Subcutaneous abdominal adipose tissue (tissue), 5 donors: ENCODE measurements at regions not wholly inside any gene's neighbourhood (a gene's known extent, or its start where the extent isn't known, plus 50 kb on each side); places are given as distances from the start of the nearest gene placed in this dataset.

Experiments
- H3K27ac ChIP-seq: one replicate; pipeline ENCODE4 v1.7.0; 2013; ENCODE audit warnings: low read depth, mild to moderate bottlenecking, inconsistent platforms, low read length, moderate library complexity
- H3K27me3 ChIP-seq, 5 donors: one replicate each; pipeline ENCODE4 v1.7.0; 2013; ENCODE audit warnings: low read length in 5 of 5, inconsistent platforms in 1 of 5; ENCODE audit not compliant: control insufficient read depth in 5 of 5, insufficient read depth in 4 of 5
- H3K36me3 ChIP-seq, 5 donors: one replicate each; pipeline ENCODE4 v1.7.0; 2013; ENCODE audit warnings: low read length in 5 of 5; ENCODE audit not compliant: control insufficient read depth in 5 of 5, insufficient read depth in 5 of 5
- H3K4me1 ChIP-seq, 5 donors: one replicate each; pipeline ENCODE4 v1.7.0; 2013; ENCODE audit warnings: low read length in 5 of 5, mild to moderate bottlenecking in 3 of 5, moderate library complexity in 1 of 5; ENCODE audit not compliant: control insufficient read depth in 5 of 5, insufficient read depth in 5 of 5
- H3K4me3 ChIP-seq, 5 donors: one replicate each; pipeline ENCODE4 v1.7.0; 2013; ENCODE audit warnings: low read length in 5 of 5, low read depth in 1 of 5
- H3K9ac ChIP-seq, 5 donors: one replicate each; pipeline ENCODE4 v1.7.0; 2013; ENCODE audit warnings: low read length in 5 of 5, mild to moderate bottlenecking in 4 of 5, moderate library complexity in 3 of 5
- H3K9me3 ChIP-seq, 5 donors: one replicate each; pipeline ENCODE4 v1.7.0; 2013; ENCODE audit warnings: low read length in 5 of 5; ENCODE audit not compliant: control insufficient read depth in 5 of 5
- donor health status: healthy.
- donor health status: healthy.
- donor health status: healthy.
- donor health status: healthy.
- donor health status: healthy.

GRCh38 chr6:88535306-88535705, 369.2 kb upstream of the CNR1 start:
- no peaks in the 10 kb centered on the region for H3K9me3 ChIP-seq
- no peak overlapping the region for H3K9ac ChIP-seq
- no peak overlapping the region for H3K27ac ChIP-seq
- no peaks in the 10 kb centered on the region for H3K4me1 ChIP-seq
- peaks cover 0 to 7% (median 4%) of the 10 kb centered on the region in 5 donors for H3K27me3 ChIP-seq
- H3K36me3 ChIP-seq: no peaks in the 10 kb centered on the region
- H3K4me3 ChIP-seq: no peak overlapping the region

GRCh38 chr6:88532241-88532860, 366.2 kb upstream of the CNR1 start:
- Histone ChIP-seq H3K9me3 (peaks cover 0 to under 1% (median 0%) of the 10 kb centered on the region in 5 donors), H3K36me3 (no peaks in the 10 kb centered on the region), H3K9ac (no peak overlapping the region), H3K27me3 (peaks cover 0 to 7% (median 0%) of the 10 kb centered on the region in 5 donors), H3K4me1 (no peaks in the 10 kb centered on the region), H3K27ac (no peak overlapping the region), H3K4me3 (no peak overlapping the region)

GRCh38 chr6:88529726-88530125, 363.6 kb upstream of the CNR1 start:
- Histone ChIP-seq H3K4me1 (no peaks in the 10 kb centered on the region), H3K27me3 (peaks cover 0 to 7% (median 0%) of the 10 kb centered on the region in 5 donors), H3K9ac (no peak overlapping the region), H3K36me3 (no peaks in the 10 kb centered on the region), H3K4me3 (no peak overlapping the region), H3K27ac (no peak overlapping the region), H3K9me3 (peaks cover 0 to 5% (median 0%) of the 10 kb centered on the region in 5 donors)

- Histone ChIP-seq H3K9ac (no peak overlapping the region), H3K27ac (no peak overlapping the region), H3K4me3 (no peak overlapping the region), H3K4me1 (no peaks in the 10 kb centered on the region), H3K9me3 (no peaks in the 10 kb centered on the region), H3K36me3 (no peaks in the 10 kb centered on the region), H3K27me3 (no peaks in the 10 kb centered on the region)
These were observed 354.3 kb upstream of the CNR1 start for GRCh38 chr6:88520445-88520844.

- Histone ChIP-seq H3K36me3 (no peaks in the 10 kb centered on the region), H3K9ac (no peak overlapping the region), H3K4me3 (no peak overlapping the region), H3K4me1 (no peaks in the 10 kb centered on the region), H3K27me3 (no peaks in the 10 kb centered on the region), H3K27ac (no peak overlapping the region), H3K9me3 (no peaks in the 10 kb centered on the region)
These were observed 353.8 kb upstream of the CNR1 start for GRCh38 chr6:88520017-88520338.

GRCh38 chr6:88519301-88520016, 353.3 kb upstream of the CNR1 start:
- H3K9me3 ChIP-seq: no peaks in the 10 kb centered on the region
- H3K4me1 ChIP-seq: no peaks in the 10 kb centered on the region
- H3K27me3 ChIP-seq: no peaks in the 10 kb centered on the region
- no peaks in the 10 kb centered on the region for H3K36me3 ChIP-seq
- H3K27ac ChIP-seq: no peak overlapping the region
- H3K9ac ChIP-seq: no peak overlapping the region
- H3K4me3 ChIP-seq: no peak overlapping the region

GRCh38 chr6:88517737-88518136, 351.6 kb upstream of the CNR1 start:
- no peak overlapping the region for H3K9ac ChIP-seq
- H3K4me3 ChIP-seq: no peak overlapping the region
- H3K27ac ChIP-seq: no peak overlapping the region
- no peaks in the 10 kb centered on the region for H3K36me3 ChIP-seq
- no peaks in the 10 kb centered on the region for H3K27me3 ChIP-seq
- no peaks in the 10 kb centered on the region for H3K4me1 ChIP-seq
- no peaks in the 10 kb centered on the region for H3K9me3 ChIP-seq

- H3K4me1 ChIP-seq: no peaks in the 10 kb centered on the region
- H3K9me3 ChIP-seq: no peaks in the 10 kb centered on the region
- no peak overlapping the region for H3K27ac ChIP-seq
- no peak overlapping the region for H3K4me3 ChIP-seq
- H3K36me3 ChIP-seq: no peaks in the 10 kb centered on the region
- H3K27me3 ChIP-seq: no peaks in the 10 kb centered on the region
- H3K9ac ChIP-seq: no peak overlapping the region
These were observed 347.8 kb upstream of the CNR1 start for GRCh38 chr6:88513920-88514319.

GRCh38 chr6:88513471-88513870, 347.3 kb upstream of the CNR1 start:
- Histone ChIP-seq H3K9me3 (no peaks in the 10 kb centered on the region), H3K36me3 (no peaks in the 10 kb centered on the region), H3K27me3 (no peaks in the 10 kb centered on the region), H3K27ac (no peak overlapping the region), H3K4me1 (no peaks in the 10 kb centered on the region), H3K9ac (no peak overlapping the region), H3K4me3 (no peak overlapping the region)

GRCh38 chr6:88512951-88513350, 346.8 kb upstream of the CNR1 start:
- no peak overlapping the region for H3K4me3 ChIP-seq
- no peaks in the 10 kb centered on the region for H3K27me3 ChIP-seq
- H3K9me3 ChIP-seq: no peaks in the 10 kb centered on the region
- no peaks in the 10 kb centered on the region for H3K36me3 ChIP-seq
- H3K27ac ChIP-seq: no peak overlapping the region
- no peak overlapping the region for H3K9ac ChIP-seq
- no peaks in the 10 kb centered on the region for H3K4me1 ChIP-seq
